ENCODE measurements at regions not wholly inside any gene's neighbourhood (a gene's known extent, or its start where the extent isn't known, plus 50 kb on each side); places are given as distances from the start of the nearest gene placed in this dataset.

DNA sequence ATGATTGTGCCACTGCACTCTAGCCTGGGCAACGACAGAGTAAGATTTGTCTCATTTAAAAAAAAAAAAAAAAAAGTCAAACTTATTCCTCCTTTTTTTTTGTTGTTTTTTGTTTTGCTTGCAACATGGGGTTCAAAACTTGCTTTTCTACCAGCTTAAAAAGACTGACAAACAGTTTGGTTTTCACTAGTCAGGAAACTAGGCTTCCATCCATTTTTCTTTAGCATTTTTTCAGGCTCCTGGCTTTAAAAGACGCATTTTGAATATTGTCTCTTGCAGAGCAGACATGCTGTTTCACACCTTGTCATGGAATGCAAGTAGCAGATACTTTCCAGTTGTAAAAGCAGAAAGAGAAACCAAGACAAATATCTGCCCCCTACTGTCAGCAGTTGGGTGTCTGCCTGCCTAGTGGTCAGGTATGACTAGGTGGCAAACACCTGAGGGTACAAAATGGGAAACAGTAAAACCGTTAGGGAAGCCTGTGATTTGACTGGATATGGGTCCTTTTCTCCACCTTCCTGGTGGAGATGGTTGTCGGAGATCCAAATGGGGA is 139.9 kb downstream of the CCDC71L start:
- H3K9me3 ChIP-seq (ENCODE audit: control insufficient read depth, low read length), result no peaks in the 10 kb centered on the region
- no peak overlapping the region for H3K4me3 ChIP-seq (ENCODE audit: extremely low read depth, insufficient read depth, low read length, poor library complexity, severe bottlenecking)
- 79 to 90% methylated on average over 2 to 3 of the region's 4 CpGs for WGBS, 2 experiments (ENCODE audit: insufficient coverage in 2 of 2)
- H3K27ac ChIP-seq (ENCODE audit: low read depth, low read length, severe bottlenecking), result no peak overlapping the region
- no peaks in the 10 kb centered on the region for H3K4me1 ChIP-seq (ENCODE audit: control insufficient read depth, insufficient read depth, low read length, poor library complexity, severe bottlenecking)
- no peaks in the 10 kb centered on the region for H3K36me3 ChIP-seq (ENCODE audit: control insufficient read depth, insufficient read depth, low read length)

DNA sequence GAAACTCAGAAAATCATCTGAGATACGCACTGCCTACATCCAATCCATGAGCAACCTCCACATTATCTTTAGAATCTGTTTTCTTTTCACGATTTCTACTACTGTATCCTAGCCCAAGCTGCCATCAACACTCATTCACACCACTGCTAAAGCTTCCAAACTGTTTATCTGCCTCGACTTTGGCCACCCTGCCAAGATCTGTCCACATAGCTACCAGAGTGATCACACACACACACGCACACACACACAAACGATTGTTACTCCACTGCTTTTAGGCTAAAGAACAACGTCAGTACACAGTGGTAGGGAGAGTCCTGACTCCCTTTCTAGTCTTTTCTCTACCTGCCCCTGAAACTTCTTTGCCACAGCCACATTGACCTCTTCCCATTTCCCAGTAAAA is 142.0 kb downstream of the CCDC71L start:
- Histone ChIP-seq H3K9me3 (ENCODE audit: control insufficient read depth, low read length) (no peaks in the 10 kb centered on the region), H3K4me3 (ENCODE audit: extremely low read depth, insufficient read depth, low read length, poor library complexity, severe bottlenecking) (no peak overlapping the region), H3K4me1 (ENCODE audit: control insufficient read depth, insufficient read depth, low read length, poor library complexity, severe bottlenecking) (no peaks in the 10 kb centered on the region), H3K27ac (ENCODE audit: low read depth, low read length, severe bottlenecking) (no peak overlapping the region), H3K36me3 (ENCODE audit: control insufficient read depth, insufficient read depth, low read length) (no peaks in the 10 kb centered on the region)
- WGBS, 2 experiments (ENCODE audit: insufficient coverage in 2 of 2), result 82 to 83% methylated on average over 6 of the region's 6 CpGs

DNA sequence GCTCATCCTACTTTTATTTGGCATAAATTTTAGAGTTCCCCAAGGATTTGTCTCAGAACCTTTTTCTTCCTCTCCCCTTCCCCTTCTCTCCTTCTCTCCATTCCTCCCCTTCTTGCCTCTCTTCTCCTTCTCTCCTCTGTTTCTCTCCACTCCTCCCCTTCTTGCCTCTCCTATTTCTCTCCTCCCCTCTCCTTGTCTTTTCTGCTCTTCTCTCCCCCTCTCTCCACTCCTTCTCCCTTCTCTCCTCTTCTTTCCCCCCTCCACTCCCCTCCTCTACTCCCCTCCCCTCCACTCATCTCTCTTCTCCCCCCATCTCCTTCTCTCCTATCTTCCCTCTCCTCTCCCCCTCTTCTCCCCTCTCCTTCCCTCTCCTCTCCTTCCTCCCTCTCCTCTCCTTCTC is 142.7 kb downstream of the CCDC71L start:
- no peak overlapping the region for H3K27ac ChIP-seq (ENCODE audit: low read depth, low read length, severe bottlenecking)
- H3K4me3 ChIP-seq (ENCODE audit: extremely low read depth, insufficient read depth, low read length, poor library complexity, severe bottlenecking), result no peak overlapping the region
- H3K4me1 ChIP-seq (ENCODE audit: control insufficient read depth, insufficient read depth, low read length, poor library complexity, severe bottlenecking), result no peaks in the 10 kb centered on the region
- no peaks in the 10 kb centered on the region for H3K9me3 ChIP-seq (ENCODE audit: control insufficient read depth, low read length)
- no peaks in the 10 kb centered on the region for H3K36me3 ChIP-seq (ENCODE audit: control insufficient read depth, insufficient read depth, low read length)

DNA sequence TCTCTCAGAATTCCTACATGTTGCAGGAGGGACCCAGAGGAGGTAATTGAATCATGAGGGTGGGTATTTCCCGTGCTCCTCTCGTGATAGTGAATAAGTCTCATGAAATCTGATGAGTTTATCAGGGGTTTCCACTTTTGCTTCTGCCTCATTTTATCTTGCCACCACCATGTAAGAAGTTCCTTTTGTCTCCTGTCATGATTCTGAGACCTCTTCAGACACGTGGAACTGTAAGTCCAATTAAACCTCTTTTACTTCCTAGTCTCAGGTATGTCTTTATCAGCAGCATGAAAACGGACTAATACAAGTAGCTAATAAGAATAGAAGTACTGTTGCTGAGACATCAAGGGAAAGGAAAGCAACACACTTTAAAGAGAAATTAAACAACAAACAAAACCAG is 143.4 kb downstream of the CCDC71L start:
- Histone ChIP-seq H3K4me1 (ENCODE audit: control insufficient read depth, insufficient read depth, low read length, poor library complexity, severe bottlenecking) (no peaks in the 10 kb centered on the region), H3K27ac (ENCODE audit: low read depth, low read length, severe bottlenecking) (no peak overlapping the region), H3K4me3 (ENCODE audit: extremely low read depth, insufficient read depth, low read length, poor library complexity, severe bottlenecking) (no peak overlapping the region), H3K36me3 (ENCODE audit: control insufficient read depth, insufficient read depth, low read length) (no peaks in the 10 kb centered on the region), H3K9me3 (ENCODE audit: control insufficient read depth, low read length) (no peaks in the 10 kb centered on the region)
- WGBS, 2 experiments (ENCODE audit: insufficient coverage in 2 of 2), result 60 to 86% methylated on average over 1 of the region's 4 CpGs

DNA sequence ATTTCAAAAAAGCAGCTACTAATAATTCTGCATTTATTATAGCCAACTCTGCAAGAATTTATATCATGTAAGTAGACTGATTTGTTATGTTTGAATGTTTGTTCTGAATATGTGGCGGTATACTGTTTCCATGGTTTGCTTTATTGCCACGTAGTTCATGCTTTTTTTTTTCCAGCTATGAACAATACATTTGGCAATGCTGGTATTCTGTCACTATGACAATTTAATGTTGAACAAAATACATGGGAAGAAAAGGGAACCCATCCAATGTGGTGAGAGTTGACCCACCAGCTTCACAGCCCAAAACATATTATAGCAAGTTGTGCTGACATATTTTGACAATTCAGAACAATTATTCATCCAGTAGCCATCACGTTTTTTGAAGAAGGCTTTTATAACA is 145.6 kb downstream of the CCDC71L start:
- H3K4me3 ChIP-seq (ENCODE audit: extremely low read depth, insufficient read depth, low read length, poor library complexity, severe bottlenecking), result no peak overlapping the region
- H3K27ac ChIP-seq (ENCODE audit: low read depth, low read length, severe bottlenecking), result no peak overlapping the region
- WGBS, 2 experiments (ENCODE audit: insufficient coverage in 2 of 2), result 60% methylated on average over 1 of the region's 3 CpGs; no CpG with 5 or more reads in 1 of the 2 experiments
- H3K4me1 ChIP-seq (ENCODE audit: control insufficient read depth, insufficient read depth, low read length, poor library complexity, severe bottlenecking), result no peaks in the 10 kb centered on the region
- H3K36me3 ChIP-seq (ENCODE audit: control insufficient read depth, insufficient read depth, low read length), result no peaks in the 10 kb centered on the region
- no peaks in the 10 kb centered on the region for H3K9me3 ChIP-seq (ENCODE audit: control insufficient read depth, low read length)

DNA sequence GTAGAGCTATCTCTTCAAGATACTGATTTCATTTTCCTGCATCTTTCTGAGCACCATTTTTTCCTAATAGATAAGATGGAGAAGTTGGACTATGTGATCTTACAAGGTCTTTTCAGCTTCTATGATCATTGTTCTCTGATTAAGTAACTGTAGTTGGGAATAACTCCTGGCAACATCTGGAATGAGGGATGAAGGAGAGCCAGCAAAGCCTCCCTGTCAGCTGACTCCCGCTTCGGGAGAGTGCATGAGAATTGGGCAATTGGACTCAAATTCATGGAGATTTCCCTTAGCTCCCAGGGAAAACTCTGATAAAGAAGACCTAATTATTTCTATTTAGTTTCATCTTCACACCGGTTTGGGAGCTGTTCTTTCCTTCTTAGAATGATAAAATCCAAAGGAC is 146.1 kb downstream of the CCDC71L start:
- Histone ChIP-seq H3K9me3 (ENCODE audit: control insufficient read depth, low read length) (no peaks in the 10 kb centered on the region), H3K4me3 (ENCODE audit: extremely low read depth, insufficient read depth, low read length, poor library complexity, severe bottlenecking) (no peak overlapping the region), H3K4me1 (ENCODE audit: control insufficient read depth, insufficient read depth, low read length, poor library complexity, severe bottlenecking) (no peaks in the 10 kb centered on the region), H3K27ac (ENCODE audit: low read depth, low read length, severe bottlenecking) (no peak overlapping the region), H3K36me3 (ENCODE audit: control insufficient read depth, insufficient read depth, low read length) (no peaks in the 10 kb centered on the region)
- WGBS, 2 experiments (ENCODE audit: insufficient coverage in 2 of 2), result 100% methylated on average over 2 of the region's 3 CpGs

DNA sequence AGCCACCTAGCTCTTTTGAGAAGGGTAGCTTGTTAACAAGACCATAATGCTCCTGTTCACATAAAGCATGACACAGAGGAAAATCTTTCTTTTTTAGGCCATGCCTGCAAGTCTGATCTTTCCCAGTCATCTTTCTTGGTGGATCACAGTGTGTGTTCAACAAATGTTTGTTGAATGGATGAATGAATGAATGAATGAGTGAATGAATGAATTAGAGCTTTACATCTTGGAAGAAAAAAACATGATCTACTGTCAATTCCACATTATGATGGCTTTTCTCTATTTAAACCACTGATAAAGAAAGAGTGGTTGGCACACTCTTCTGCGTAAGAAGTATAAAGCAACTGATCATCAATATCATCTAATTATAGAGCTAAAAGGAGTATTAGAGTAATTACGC is 148.7 kb downstream of the CCDC71L start:
- WGBS, 2 experiments (ENCODE audit: insufficient coverage in 2 of 2), result no CpG with 5 or more reads among the region's 2 CpGs
- H3K4me3 ChIP-seq (ENCODE audit: extremely low read depth, insufficient read depth, low read length, poor library complexity, severe bottlenecking), result no peak overlapping the region
- H3K4me1 ChIP-seq (ENCODE audit: control insufficient read depth, insufficient read depth, low read length, poor library complexity, severe bottlenecking), result no peaks in the 10 kb centered on the region
- no peak overlapping the region for H3K27ac ChIP-seq (ENCODE audit: low read depth, low read length, severe bottlenecking)
- no peaks in the 10 kb centered on the region for H3K36me3 ChIP-seq (ENCODE audit: control insufficient read depth, insufficient read depth, low read length)
- no peaks in the 10 kb centered on the region for H3K9me3 ChIP-seq (ENCODE audit: control insufficient read depth, low read length)

DNA sequence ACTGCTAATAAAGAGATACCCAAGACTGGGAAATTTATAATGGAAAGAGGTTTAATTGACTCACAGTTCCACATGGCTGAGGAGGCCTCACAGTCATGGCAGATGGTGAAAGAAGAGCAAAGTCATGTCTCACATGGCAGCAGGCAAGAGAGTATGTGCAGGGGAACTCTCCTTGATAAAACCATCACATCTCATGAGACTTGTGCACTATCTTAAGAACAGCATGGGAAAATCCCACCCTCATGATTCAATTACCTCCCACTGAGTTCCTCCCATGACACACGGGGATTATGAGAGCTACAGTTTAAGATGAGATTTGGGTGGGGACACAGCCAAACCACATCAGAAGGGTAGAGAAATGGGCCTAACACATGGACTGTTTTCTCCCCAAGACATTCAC is 156.3 kb downstream of the CCDC71L start:
- Histone ChIP-seq H3K27ac (ENCODE audit: low read depth, low read length, severe bottlenecking) (no peak overlapping the region), H3K36me3 (ENCODE audit: control insufficient read depth, insufficient read depth, low read length) (no peaks in the 10 kb centered on the region), H3K4me3 (ENCODE audit: extremely low read depth, insufficient read depth, low read length, poor library complexity, severe bottlenecking) (no peak overlapping the region), H3K9me3 (ENCODE audit: control insufficient read depth, low read length) (no peaks in the 10 kb centered on the region), H3K4me1 (ENCODE audit: control insufficient read depth, insufficient read depth, low read length, poor library complexity, severe bottlenecking) (no peaks in the 10 kb centered on the region)
- WGBS, 2 experiments (ENCODE audit: insufficient coverage in 2 of 2), result no CpG with 5 or more reads among the region's 1 CpG

DNA sequence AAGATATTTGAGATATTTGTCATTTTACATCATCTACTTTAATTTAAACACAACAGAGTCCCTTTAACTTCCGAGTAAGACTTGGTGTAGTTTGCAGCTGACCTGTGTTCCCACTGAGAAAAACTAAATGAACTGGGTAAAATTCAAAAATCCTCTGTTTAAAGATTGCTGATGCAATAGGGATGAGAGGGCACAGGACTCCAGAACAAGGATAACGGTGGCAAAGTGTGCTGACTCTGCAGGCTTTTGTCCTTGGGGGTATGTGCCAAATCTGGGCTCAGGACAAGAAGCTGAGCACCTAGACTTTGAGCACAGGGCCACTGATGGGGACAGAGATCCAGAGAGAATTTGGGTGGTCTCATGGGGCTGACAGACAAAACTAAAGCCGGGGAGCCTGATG is 156.8 kb downstream of the CCDC71L start:
- no peak overlapping the region for H3K4me3 ChIP-seq (ENCODE audit: extremely low read depth, insufficient read depth, low read length, poor library complexity, severe bottlenecking)
- 88% methylated on average over 3 of the region's 3 CpGs; no CpG with 5 or more reads in 1 of the 2 experiments for WGBS, 2 experiments (ENCODE audit: insufficient coverage in 2 of 2)
- H3K9me3 ChIP-seq (ENCODE audit: control insufficient read depth, low read length), result no peaks in the 10 kb centered on the region
- no peak overlapping the region for H3K27ac ChIP-seq (ENCODE audit: low read depth, low read length, severe bottlenecking)
- no peaks in the 10 kb centered on the region for H3K36me3 ChIP-seq (ENCODE audit: control insufficient read depth, insufficient read depth, low read length)
- H3K4me1 ChIP-seq (ENCODE audit: control insufficient read depth, insufficient read depth, low read length, poor library complexity, severe bottlenecking), result no peaks in the 10 kb centered on the region

DNA sequence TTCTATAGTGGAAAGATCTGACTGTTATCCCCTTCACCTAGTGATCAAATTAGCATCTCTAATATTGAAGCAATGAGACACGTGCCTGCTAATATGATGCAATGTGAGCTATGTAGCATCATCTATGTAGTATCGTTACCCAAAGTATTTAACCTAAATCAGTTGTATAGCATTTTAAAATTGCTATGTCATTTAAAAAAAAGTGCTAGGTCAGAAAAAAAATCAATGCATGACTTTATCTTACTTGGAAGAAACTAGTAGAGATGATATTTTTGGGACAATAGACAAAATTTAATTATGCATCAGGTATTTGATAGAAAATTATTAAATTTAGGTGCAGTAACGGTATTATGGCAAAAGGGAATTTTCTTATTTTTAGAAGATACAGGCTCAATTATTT is 157.3 kb downstream of the CCDC71L start:
- H3K27ac ChIP-seq (ENCODE audit: low read depth, low read length, severe bottlenecking), result no peak overlapping the region
- no peaks in the 10 kb centered on the region for H3K36me3 ChIP-seq (ENCODE audit: control insufficient read depth, insufficient read depth, low read length)
- no peaks in the 10 kb centered on the region for H3K9me3 ChIP-seq (ENCODE audit: control insufficient read depth, low read length)
- no peaks in the 10 kb centered on the region for H3K4me1 ChIP-seq (ENCODE audit: control insufficient read depth, insufficient read depth, low read length, poor library complexity, severe bottlenecking)
- 100% methylated on average over 1 of the region's 3 CpGs; no CpG with 5 or more reads in 1 of the 2 experiments for WGBS, 2 experiments (ENCODE audit: insufficient coverage in 2 of 2)
- H3K4me3 ChIP-seq (ENCODE audit: extremely low read depth, insufficient read depth, low read length, poor library complexity, severe bottlenecking), result no peak overlapping the region

DNA sequence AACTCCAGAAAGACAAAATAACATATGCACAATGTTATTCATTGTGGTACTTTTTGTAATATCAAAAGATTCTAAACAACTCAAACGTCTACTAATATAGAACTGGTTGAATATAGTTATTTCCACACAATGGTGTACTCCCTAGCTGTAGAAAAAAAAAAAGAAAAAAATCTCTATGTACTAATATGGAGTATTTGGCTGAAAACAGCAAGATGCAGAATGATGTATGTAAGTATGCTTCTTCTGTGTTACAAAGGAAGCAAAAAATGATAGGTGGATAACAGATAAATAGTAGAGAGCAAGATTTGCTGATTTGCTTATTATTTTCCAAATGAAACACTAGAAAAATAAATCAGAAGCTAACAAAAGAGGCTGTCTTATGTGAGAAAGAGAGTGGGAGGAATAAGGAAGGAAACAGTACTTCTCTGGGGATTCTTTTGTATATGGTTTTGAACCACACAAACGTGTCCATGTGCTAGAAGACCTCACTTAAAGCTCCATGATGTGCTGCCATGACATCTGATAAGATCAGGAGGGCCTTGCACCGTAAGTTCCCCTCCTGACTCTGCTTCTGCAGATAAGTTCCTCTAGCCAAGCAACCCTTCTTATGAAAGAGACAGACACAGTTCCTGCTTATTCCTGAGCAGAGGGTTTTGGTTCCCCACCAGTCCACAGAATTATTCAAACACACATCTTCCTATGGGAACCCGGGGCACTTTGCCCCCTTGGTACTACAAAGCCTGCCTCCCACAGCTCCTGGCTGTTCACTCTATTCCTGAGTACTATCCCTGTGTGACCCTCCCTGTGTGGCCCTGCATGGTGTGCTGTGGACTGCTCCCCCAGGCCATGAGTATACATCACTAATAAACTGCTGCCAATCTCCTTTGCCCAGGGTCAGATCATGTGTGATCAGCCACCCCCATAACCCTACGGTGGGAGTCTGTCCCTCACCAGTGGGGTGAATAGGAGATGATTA is 159.1 kb downstream of the CCDC71L start:
- H3K27ac ChIP-seq (ENCODE audit: low read depth, low read length, severe bottlenecking), result no peak overlapping the region

More for the DNA sequence above, 159.1 kb downstream of the CCDC71L start:
- Histone ChIP-seq H3K9me3 (ENCODE audit: control insufficient read depth, low read length) (no peaks in the 10 kb centered on the region), H3K4me1 (ENCODE audit: control insufficient read depth, insufficient read depth, low read length, poor library complexity, severe bottlenecking) (no peaks in the 10 kb centered on the region), H3K36me3 (ENCODE audit: control insufficient read depth, insufficient read depth, low read length) (no peaks in the 10 kb centered on the region), H3K4me3 (ENCODE audit: extremely low read depth, insufficient read depth, low read length, poor library complexity, severe bottlenecking) (no peak overlapping the region)
- 86 to 94% methylated on average over 3 of the region's 5 CpGs for WGBS, 2 experiments (ENCODE audit: insufficient coverage in 2 of 2)

Data from mesodermal cell (in vitro differentiated cells).